22Rv1 (cell line): ENCODE measurements at regions not wholly inside any gene's neighbourhood (a gene's known extent, or its start where the extent isn't known, plus 50 kb on each side); places are given as distances from the start of the nearest gene placed in this dataset.

Experiments
- H3K27ac ChIP-seq: fragments of 450-650 bp; 2 replicates; pipeline ENCODE4 v1.5.1; 2017
- ZFX ChIP-seq: fragments of 450-650 bp; IDR thresholded peaks from 2 replicates; pipeline ENCODE4 v1.6.1; 2017; ENCODE audit warnings: antibody characterized with exemption, borderline replicate concordance
- TF ChIP-seq, protein P1 (sequence below): fragments of 450-650 bp; IDR thresholded peaks from 2 replicates; pipeline ENCODE4 v1.5.1; 2017; ENCODE audit warnings: mild to moderate bottlenecking

DNA sequence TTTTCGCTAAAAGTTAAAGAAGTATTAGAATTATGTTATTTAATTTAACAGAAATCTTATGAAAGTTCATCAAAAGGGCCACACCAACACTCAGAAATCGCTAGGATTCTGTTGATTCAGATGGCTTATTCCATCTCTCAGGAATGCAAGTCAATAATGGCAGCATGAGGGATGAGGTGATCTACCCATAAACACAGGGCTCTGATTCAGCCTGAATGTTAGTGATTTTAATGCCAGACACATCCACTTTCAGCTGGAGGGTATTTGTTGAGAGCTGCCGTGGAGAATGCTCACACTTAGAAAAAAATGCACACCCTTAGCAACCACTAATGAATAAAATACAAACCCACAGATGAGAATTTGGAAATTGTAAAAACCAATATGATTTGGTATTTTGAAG is 173.3 kb upstream of the ERBB4 start:
- TF ChIP-seq, protein P1, sequence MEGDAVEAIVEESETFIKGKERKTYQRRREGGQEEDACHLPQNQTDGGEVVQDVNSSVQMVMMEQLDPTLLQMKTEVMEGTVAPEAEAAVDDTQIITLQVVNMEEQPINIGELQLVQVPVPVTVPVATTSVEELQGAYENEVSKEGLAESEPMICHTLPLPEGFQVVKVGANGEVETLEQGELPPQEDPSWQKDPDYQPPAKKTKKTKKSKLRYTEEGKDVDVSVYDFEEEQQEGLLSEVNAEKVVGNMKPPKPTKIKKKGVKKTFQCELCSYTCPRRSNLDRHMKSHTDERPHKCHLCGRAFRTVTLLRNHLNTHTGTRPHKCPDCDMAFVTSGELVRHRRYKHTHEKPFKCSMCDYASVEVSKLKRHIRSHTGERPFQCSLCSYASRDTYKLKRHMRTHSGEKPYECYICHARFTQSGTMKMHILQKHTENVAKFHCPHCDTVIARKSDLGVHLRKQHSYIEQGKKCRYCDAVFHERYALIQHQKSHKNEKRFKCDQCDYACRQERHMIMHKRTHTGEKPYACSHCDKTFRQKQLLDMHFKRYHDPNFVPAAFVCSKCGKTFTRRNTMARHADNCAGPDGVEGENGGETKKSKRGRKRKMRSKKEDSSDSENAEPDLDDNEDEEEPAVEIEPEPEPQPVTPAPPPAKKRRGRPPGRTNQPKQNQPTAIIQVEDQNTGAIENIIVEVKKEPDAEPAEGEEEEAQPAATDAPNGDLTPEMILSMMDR, result no peak
- H3K27ac ChIP-seq, result no peak overlapping the region

DNA sequence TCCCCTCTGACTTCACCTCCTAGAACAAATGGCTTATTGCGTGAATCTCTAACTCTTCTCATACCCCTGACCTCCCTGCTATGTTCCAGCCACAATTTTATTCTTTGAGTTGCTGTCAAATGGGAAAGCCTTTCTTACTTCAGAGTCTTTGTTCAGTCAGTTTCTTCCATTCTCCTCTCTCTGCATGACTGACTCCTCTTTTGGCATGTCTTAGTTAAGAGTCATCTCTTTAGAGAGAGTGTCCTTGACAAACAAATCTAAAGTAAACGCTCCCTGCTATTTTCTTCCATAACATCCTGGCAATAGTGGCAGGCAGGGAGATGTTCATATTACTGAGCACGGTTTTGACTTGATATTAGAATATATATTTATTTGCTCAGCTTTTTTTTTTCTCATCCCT is 170.7 kb upstream of the ERBB4 start:
- no peak overlapping the region for H3K27ac ChIP-seq
- no peak for TF ChIP-seq ZFX
- TF ChIP-seq, protein P1, result no peak

DNA sequence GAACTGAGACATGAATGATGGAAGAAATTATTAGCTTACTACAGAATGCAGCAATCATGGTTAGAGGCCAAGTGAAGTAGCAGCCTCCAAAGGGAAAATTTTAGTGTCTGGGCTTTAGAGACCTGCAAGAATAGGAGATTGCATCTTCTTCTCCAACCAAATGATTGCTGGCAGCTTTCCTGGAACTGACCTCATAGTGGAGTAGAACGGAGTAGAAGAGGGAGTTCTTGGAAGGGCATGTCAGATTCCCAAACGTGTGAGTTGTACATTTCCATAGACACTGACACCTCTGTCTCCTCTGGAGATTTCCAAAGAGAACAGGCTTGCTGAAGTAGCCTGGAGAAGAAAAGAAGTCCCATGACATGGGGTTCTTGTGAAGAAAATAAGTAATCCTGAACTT is 169.8 kb upstream of the ERBB4 start:
- TF ChIP-seq, protein P1, result no peak
- TF ChIP-seq ZFX, result no peak
- H3K27ac ChIP-seq, result no peak overlapping the region

DNA sequence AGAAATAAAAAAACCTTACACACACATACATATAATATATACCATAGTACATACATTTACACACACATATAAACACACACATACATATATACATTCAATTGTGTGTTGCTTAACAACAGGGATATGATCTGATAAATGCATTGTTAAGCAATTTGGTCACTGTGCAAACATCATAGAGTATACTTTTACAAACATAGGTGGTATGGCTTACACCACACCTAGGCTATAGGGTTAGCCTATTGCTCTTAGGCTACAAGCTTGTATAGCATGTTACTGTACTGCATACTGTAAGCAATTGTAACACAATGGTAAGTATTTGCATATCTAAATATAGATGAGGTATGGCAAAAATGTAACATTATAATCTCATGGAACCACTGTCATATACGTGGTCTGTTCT is 156.8 kb upstream of the ERBB4 start:
- TF ChIP-seq, protein P1, result no peak
- no peak for TF ChIP-seq ZFX
- H3K27ac ChIP-seq, result no peak overlapping the region

DNA sequence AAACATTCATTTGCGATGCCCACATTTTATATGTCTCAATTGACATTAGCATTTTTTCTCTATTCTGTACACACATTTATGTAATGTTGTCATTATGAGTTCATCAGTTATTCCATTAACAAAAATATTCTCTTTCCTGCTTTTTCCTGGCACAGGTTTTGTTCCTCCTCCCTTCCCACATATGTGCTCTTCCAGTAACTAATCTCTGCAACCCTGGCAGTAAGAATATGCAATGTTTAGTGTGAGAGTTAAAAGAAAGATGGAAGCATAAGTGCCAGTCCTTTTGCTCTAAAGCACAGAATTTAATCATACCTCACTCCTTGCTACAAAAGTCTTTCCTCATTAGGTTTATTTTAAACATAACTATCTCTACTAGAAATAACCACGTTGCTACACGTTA is 155.8 kb upstream of the ERBB4 start:
- H3K27ac ChIP-seq, result no peak overlapping the region
- TF ChIP-seq ZFX, result no peak
- TF ChIP-seq, protein P1, result no peak

DNA sequence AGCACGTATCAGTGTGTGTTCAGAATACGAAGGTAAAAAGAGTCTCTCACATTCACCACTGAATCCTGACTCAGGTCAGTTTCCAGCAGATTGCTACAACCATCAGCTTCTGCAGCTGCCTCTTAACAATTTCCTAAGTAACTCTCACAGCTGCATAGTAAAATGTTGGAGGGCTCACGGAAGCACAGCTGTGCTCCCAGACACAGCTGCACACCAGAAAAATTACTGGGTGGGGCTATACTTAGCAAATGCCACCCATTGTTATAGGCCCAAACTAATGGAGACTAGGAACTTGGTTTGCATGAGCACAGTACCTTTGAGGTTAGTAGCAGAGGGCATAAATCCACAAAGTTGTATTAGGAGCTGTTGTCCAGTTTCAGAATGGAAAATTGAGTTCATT is 153.9 kb upstream of the ERBB4 start:
- TF ChIP-seq, protein P1, result no peak
- TF ChIP-seq ZFX, result no peak
- no peak overlapping the region for H3K27ac ChIP-seq

DNA sequence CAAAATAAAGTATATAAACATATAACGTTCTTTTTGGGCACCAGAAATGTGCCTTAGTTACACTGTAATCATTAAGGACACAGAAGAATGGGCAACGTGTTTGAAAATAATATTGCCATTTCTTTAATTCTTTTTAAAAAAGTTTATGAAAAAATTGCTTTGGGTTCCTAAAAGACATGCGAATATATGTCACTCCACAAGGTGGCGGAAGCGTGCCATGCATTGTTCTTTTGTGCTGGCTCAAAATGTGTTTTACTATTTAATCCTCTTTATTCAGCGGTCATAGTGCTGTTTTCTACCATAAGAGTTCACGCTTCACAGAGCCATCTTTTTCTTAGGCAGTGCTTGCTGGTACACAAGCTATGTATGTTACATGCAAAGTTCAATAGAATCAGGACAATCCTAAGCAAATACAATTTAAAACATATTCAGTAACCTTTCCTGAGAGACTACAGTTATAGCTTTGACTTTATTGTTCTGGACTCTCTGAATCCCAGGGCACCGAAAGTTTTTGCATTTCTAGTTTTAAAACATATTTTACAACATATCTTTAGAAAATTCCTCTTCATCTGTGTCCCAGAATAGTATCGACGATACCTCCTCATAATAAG is 147.8 kb upstream of the ERBB4 start:
- no peak overlapping the region for H3K27ac ChIP-seq
- TF ChIP-seq, protein P1, result peak; percentile 93
- TF ChIP-seq ZFX, result no peak
